ENCODE measurements at regions not wholly inside any gene's neighbourhood (a gene's known extent, or its start where the extent isn't known, plus 50 kb on each side); places are given as distances from the start of the nearest gene placed in this dataset.

- DNase-seq (ENCODE audit: extremely low spot score), result no peak
- CTCF ChIA-PET, result no interaction called here
- POLR2A ChIA-PET, result no interaction called here
- no peak for TF ChIP-seq CTCF (IDR thresholded peaks at IDR 0.05; ENCODE audit: control extremely low read depth, extremely low read depth, low read depth, missing control alignments)
Observed at GRCh38 chr14:65872536-65872935, 460.0 kb downstream of the FUT8 start.

- TF ChIP-seq CTCF (IDR thresholded peaks at IDR 0.05; ENCODE audit: control extremely low read depth, extremely low read depth, low read depth, missing control alignments), result no peak
- ChIA-PET POLR2A (no interaction called here), CTCF (interaction anchor here (1.2 kb wide), 2 partner anchors 72 to 83 kb away, joined by 3 to 4 read pairs; no protein-coding TSS in a partner anchor)
- no peak for DNase-seq (ENCODE audit: extremely low spot score)
Observed at GRCh38 chr14:65877166-65877565, 464.6 kb downstream of the FUT8 start.

- DNase-seq (ENCODE audit: extremely low spot score), result no peak
- POLR2A ChIA-PET, result no interaction called here
- TF ChIP-seq CTCF (IDR thresholded peaks at IDR 0.05; ENCODE audit: control extremely low read depth, extremely low read depth, low read depth, missing control alignments), result no peak
- CTCF ChIA-PET, result interaction anchor here (1.0 to 1.5 kb wide), 3 partner anchors 10 to 72 kb away, joined by 3 read pairs; no protein-coding TSS in a partner anchor
Observed at GRCh38 chr14:65877624-65878023, 465.1 kb downstream of the FUT8 start.

- CTCF ChIA-PET, result interaction anchor here (1.0 to 1.5 kb wide), 3 partner anchors 9 to 71 kb away, joined by 3 read pairs; no protein-coding TSS in a partner anchor
- POLR2A ChIA-PET, result no interaction called here
Observed at GRCh38 chr14:65878586-65878985, 466.1 kb downstream of the FUT8 start.

GRCh38 chr14:65879248-65880009, 466.9 kb downstream of the FUT8 start:
- POLR2A ChIA-PET, result no interaction called here
- no peak for TF ChIP-seq CTCF (IDR thresholded peaks at IDR 0.05; ENCODE audit: control extremely low read depth, extremely low read depth, low read depth, missing control alignments)
- CTCF ChIA-PET, result interaction anchor here (1.5 kb wide), 1 partner anchor 8 kb away, joined by 3 read pairs; no protein-coding TSS in a partner anchor
- DNase-seq (ENCODE audit: extremely low spot score), result no peak

More at GRCh38 chr14:65878586-65878985, 466.1 kb downstream of the FUT8 start:
- TF ChIP-seq CTCF (IDR thresholded peaks at IDR 0.05; ENCODE audit: control extremely low read depth, extremely low read depth, low read depth, missing control alignments), result no peak
- DNase-seq (ENCODE audit: extremely low spot score), result no peak

- ChIA-PET CTCF (no interaction called here), POLR2A (no interaction called here)
Observed at GRCh38 chr14:65880507-65880906, 468.0 kb downstream of the FUT8 start.

More at GRCh38 chr14:65880507-65880906, 468.0 kb downstream of the FUT8 start:
- no peak for TF ChIP-seq CTCF (IDR thresholded peaks at IDR 0.05; ENCODE audit: control extremely low read depth, extremely low read depth, low read depth, missing control alignments)
- no peak for DNase-seq (ENCODE audit: extremely low spot score)
